GM21723 (cell line): ENCODE measurements at regions not wholly inside any gene's neighbourhood (a gene's known extent, or its start where the extent isn't known, plus 50 kb on each side); places are given as distances from the start of the nearest gene placed in this dataset.

ENCODE experiments used
- ATAC-seq: cut with Tn5 transposase; IDR thresholded peaks from one replicate; pipeline ENCODE4 v1.9.1; 2021; ENCODE audit warnings: mild to moderate bottlenecking, moderate library complexity; ENCODE audit not compliant: unreplicated experiment

- ATAC-seq = no peak
Measured at GRCh38 chr20:16124491-16124890, 448.8 kb downstream of the KIF16B start.

- no peak for ATAC-seq
Measured at GRCh38 chr20:16123623-16124022, 449.6 kb downstream of the KIF16B start.

- no peak for ATAC-seq
Measured at GRCh38 chr20:16119909-16120308, 453.3 kb downstream of the KIF16B start.

GRCh38 chr20:16115911-16116552, 457.2 kb downstream of the KIF16B start:
- no peak for ATAC-seq

GRCh38 chr20:16113736-16114135, 459.5 kb downstream of the KIF16B start:
- ATAC-seq = no peak

- ATAC-seq = no peak
Measured at GRCh38 chr20:16111852-16112412, 461.3 kb downstream of the KIF16B start.

- ATAC-seq = no peak
Measured at GRCh38 chr20:16111172-16111832, 461.9 kb downstream of the KIF16B start.

GRCh38 chr20:16107172-16107870, 465.9 kb downstream of the KIF16B start:
- ATAC-seq = no peak

- no peak for ATAC-seq
Measured at GRCh38 chr20:16106191-16106849, 466.9 kb downstream of the KIF16B start.

GRCh38 chr20:16104783-16105182, 468.5 kb downstream of the KIF16B start:
- no peak for ATAC-seq
